Stromal cell of bone marrow (primary cell): ENCODE measurements at regions not wholly inside any gene's neighbourhood (a gene's known extent, or its start where the extent isn't known, plus 50 kb on each side); places are given as distances from the start of the nearest gene placed in this dataset.
"Not testable (repeated sequence)": the region's sequence is repeated elsewhere in the genome, so short reads cannot be mapped to it uniquely, and the experiment has no call there.

Experiments used
- DNase-seq: peaks from one replicate; pipeline ENCODE4 v3.0.0-alpha.2; 2012; ENCODE audit warnings: low read depth

- not testable (repeated sequence) for DNase-seq
These were observed 141.8 kb downstream of the AHR start for GRCh38 chr7:17440025-17440784.

- no peak for DNase-seq
These were observed 142.4 kb downstream of the AHR start for GRCh38 chr7:17440831-17441230.

- no peak for DNase-seq
These were observed 143.1 kb downstream of the AHR start for GRCh38 chr7:17441557-17441956.

GRCh38 chr7:17444151-17444550, 145.7 kb downstream of the AHR start:
- DNase-seq = no peak

GRCh38 chr7:17444673-17445072, 146.2 kb downstream of the AHR start:
- no peak for DNase-seq

GRCh38 chr7:17446340-17446739, 147.9 kb downstream of the AHR start:
- no peak for DNase-seq

- no peak for DNase-seq
These were observed 149.5 kb downstream of the AHR start for GRCh38 chr7:17447728-17448478.

GRCh38 chr7:17448479-17449423, 150.3 kb downstream of the AHR start:
- no peak for DNase-seq

- DNase-seq = peak; percentile 22
These were observed 158.1 kb downstream of the AHR start for GRCh38 chr7:17456541-17456940.

- DNase-seq = no peak
These were observed 161.5 kb downstream of the AHR start for GRCh38 chr7:17460001-17460400.

GRCh38 chr7:17460665-17461064, 162.2 kb downstream of the AHR start:
- DNase-seq = no peak

GRCh38 chr7:17462131-17462631, 163.7 kb downstream of the AHR start:
- DNase-seq = no peak

- no peak for DNase-seq
These were observed 165.1 kb downstream of the AHR start for GRCh38 chr7:17463511-17464085.

- DNase-seq = no peak
These were observed 167.8 kb downstream of the AHR start for GRCh38 chr7:17466216-17466615.

- no peak for DNase-seq
These were observed 169.0 kb downstream of the AHR start for GRCh38 chr7:17467386-17467945.

GRCh38 chr7:17471325-17471724, 172.9 kb downstream of the AHR start:
- DNase-seq = no peak

GRCh38 chr7:17472518-17472917, 174.1 kb downstream of the AHR start:
- no peak for DNase-seq

GRCh38 chr7:17472939-17473338, 174.5 kb downstream of the AHR start:
- no peak for DNase-seq

GRCh38 chr7:17474724-17475344, 176.4 kb downstream of the AHR start:
- DNase-seq = no peak

GRCh38 chr7:17477182-17477581, 178.7 kb downstream of the AHR start:
- DNase-seq = no peak

- no peak for DNase-seq
These were observed 182.7 kb downstream of the AHR start for GRCh38 chr7:17481118-17481517.
